Ovary (tissue), 3 donors: ENCODE measurements at regions not wholly inside any gene's neighbourhood (a gene's known extent, or its start where the extent isn't known, plus 50 kb on each side); places are given as distances from the start of the nearest gene placed in this dataset.

Source experiments
- CTCF ChIP-seq, 3 donors: fragments of 450-650 bp in 2 of 3; fragments of 200-600 bp in 1 of 3; IDR thresholded peaks; one replicate each; pipeline versions ENCODE4 v1.5.1 to v1.8.0; 2016 to 2022; ENCODE audit warnings: antibody characterized with exemption in 3 of 3, mild to moderate bottlenecking in 1 of 3
- EP300 ChIP-seq: sonication (generic); formaldehyde crosslinking; IDR thresholded peaks from one replicate; pipeline ENCODE4 v1.6.1; 2017; ENCODE audit warnings: antibody characterized with exemption
- POLR2A ChIP-seq: fragments of 450-650 bp; IDR thresholded peaks from one replicate; pipeline ENCODE4 v1.6.1; 2017; ENCODE audit warnings: antibody characterized with exemption, mild to moderate bottlenecking, moderate library complexity
- donor health status: DM: no; HTN: no; CAD: no.

- TF ChIP-seq POLR2A (no peak), CTCF (IDR thresholded peaks at IDR 0.05) (no peak), EP300 (no peak)
These were observed 170.7 kb upstream of the CRIM1 start for GRCh38 chr2:36184848-36185247.
